ENCODE measurements at regions not wholly inside any gene's neighbourhood (a gene's known extent, or its start where the extent isn't known, plus 50 kb on each side); places are given as distances from the start of the nearest gene placed in this dataset.

DNA sequence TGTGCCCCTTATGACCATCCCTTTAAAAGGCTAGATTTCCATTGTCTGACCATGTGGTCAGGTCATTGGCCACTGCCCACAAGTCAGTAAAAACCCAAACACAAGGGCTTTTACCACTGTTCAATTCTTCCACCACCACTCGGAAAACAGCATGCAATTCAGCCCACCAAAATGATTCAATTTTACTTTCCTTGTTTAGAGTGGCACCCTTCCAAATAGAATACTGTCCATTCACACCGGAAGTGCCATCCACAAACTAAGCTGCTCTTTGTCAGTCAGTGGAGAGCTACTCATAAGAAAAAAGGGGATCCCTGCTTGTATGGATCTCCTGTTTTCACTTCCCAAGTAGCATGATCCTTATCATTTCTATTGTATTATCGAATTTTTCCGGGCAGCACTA lies 350.7 kb upstream of the MBL2 start:
- no peak for TF ChIP-seq EZH2 (IDR thresholded peaks at IDR 0.05; ENCODE audit: borderline replicate concordance, insufficient read depth, low read depth, low read length, poor library complexity, severe bottlenecking)
- TF ChIP-seq, protein P1, sequence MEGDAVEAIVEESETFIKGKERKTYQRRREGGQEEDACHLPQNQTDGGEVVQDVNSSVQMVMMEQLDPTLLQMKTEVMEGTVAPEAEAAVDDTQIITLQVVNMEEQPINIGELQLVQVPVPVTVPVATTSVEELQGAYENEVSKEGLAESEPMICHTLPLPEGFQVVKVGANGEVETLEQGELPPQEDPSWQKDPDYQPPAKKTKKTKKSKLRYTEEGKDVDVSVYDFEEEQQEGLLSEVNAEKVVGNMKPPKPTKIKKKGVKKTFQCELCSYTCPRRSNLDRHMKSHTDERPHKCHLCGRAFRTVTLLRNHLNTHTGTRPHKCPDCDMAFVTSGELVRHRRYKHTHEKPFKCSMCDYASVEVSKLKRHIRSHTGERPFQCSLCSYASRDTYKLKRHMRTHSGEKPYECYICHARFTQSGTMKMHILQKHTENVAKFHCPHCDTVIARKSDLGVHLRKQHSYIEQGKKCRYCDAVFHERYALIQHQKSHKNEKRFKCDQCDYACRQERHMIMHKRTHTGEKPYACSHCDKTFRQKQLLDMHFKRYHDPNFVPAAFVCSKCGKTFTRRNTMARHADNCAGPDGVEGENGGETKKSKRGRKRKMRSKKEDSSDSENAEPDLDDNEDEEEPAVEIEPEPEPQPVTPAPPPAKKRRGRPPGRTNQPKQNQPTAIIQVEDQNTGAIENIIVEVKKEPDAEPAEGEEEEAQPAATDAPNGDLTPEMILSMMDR (IDR thresholded peaks at IDR 0.05): no peak

Data from B cell (primary cell).